Neural progenitor cell (in vitro differentiated cells): ENCODE measurements at regions not wholly inside any gene's neighbourhood (a gene's known extent, or its start where the extent isn't known, plus 50 kb on each side); places are given as distances from the start of the nearest gene placed in this dataset.

Experiments
- DNase-seq: peaks from one replicate; pipeline ENCODE4 v3.0.0-alpha.2; 2016; ENCODE audit warnings: low spot score
- H2AFZ ChIP-seq: fragments of 200-600 bp; sonication (generic); replicated peaks from 2 replicates; pipeline ENCODE4 v1.6.1; 2016; ENCODE audit warnings: antibody characterized with exemption
- H3F3A ChIP-seq: fragments of 200-600 bp; sonication (generic); 2 replicates; pipeline ENCODE4 v1.6.1; 2016; ENCODE audit warnings: antibody characterized with exemption, low read depth
- H3K27ac ChIP-seq: fragments of 200-600 bp; sonication (generic); 2 replicates; pipeline ENCODE4 v1.5.1; 2016; ENCODE audit warnings: mild to moderate bottlenecking
- H3K27me3 ChIP-seq: fragments of 200-600 bp; sonication (generic); 2 replicates; pipeline ENCODE4 v1.6.1; 2016; ENCODE audit warnings: mild to moderate bottlenecking, moderate library complexity
- H3K36me3 ChIP-seq: fragments of 200-600 bp; sonication (generic); 2 replicates; pipeline ENCODE4 v1.5.1; 2016
- H3K4me1 ChIP-seq: fragments of 200-600 bp; sonication (generic); 2 replicates; pipeline ENCODE4 v1.6.1; 2016; ENCODE audit warnings: mixed run types
- H3K4me2 ChIP-seq: fragments of 200-600 bp; sonication (generic); 2 replicates; pipeline ENCODE4 v1.6.1; 2016
- H3K4me3 ChIP-seq: fragments of 200-600 bp; sonication (generic); 2 replicates; pipeline ENCODE4 v1.5.1; 2016
- H3K79me2 ChIP-seq: fragments of 200-600 bp; sonication (generic); 2 replicates; pipeline ENCODE4 v1.6.1; 2016; ENCODE audit warnings: low read depth
- H3K9ac ChIP-seq: fragments of 200-600 bp; sonication (generic); 2 replicates; pipeline ENCODE4 v1.6.1; 2016
- H3K9me3 ChIP-seq: fragments of 200-600 bp; sonication (generic); 2 replicates; pipeline ENCODE4 v1.5.1; 2016; ENCODE audit warnings: low read depth
- H4K20me1 ChIP-seq: fragments of 200-600 bp; sonication (generic); 2 replicates; pipeline ENCODE4 v1.6.1; 2016; ENCODE audit warnings: low read depth
- H3K27ac Mint-ChIP-seq: 3 replicates; pipeline ENCODE4 v1.8.0; 2021; ENCODE audit warnings: mixed read lengths
- H3K27me3 Mint-ChIP-seq: 2 replicates; pipeline ENCODE4 v1.8.0; 2022; ENCODE audit warnings: low read depth, mild to moderate bottlenecking, inconsistent platforms, moderate library complexity, mixed read lengths; ENCODE audit not compliant: insufficient read depth
- H3K36me3 Mint-ChIP-seq: 3 replicates; pipeline ENCODE4 v1.8.0; 2021; ENCODE audit warnings: mixed read lengths
- H3K4me1 Mint-ChIP-seq: 3 replicates; pipeline ENCODE4 v1.8.0; 2021; ENCODE audit warnings: mixed read lengths
- H3K4me3 Mint-ChIP-seq: 3 replicates; pipeline ENCODE4 v1.8.0; 2021; ENCODE audit warnings: mild to moderate bottlenecking, moderate library complexity, mixed read lengths
- H3K9me3 Mint-ChIP-seq: 3 replicates; pipeline ENCODE4 v1.8.0; 2020; ENCODE audit warnings: mixed read lengths
- EZH2 ChIP-seq: fragments of 200-600 bp; sonication (generic); IDR thresholded peaks from 2 replicates; pipeline ENCODE4 v1.6.1; 2017; ENCODE audit warnings: antibody characterized with exemption, mild to moderate bottlenecking, moderate library complexity
- EZH2phosphoT487 ChIP-seq: fragments of 200-600 bp; sonication (generic); IDR thresholded peaks from 2 replicates; pipeline ENCODE4 v1.6.1; 2017; ENCODE audit warnings: antibody characterized with exemption
- TF ChIP-seq, protein P1 (sequence below): fragments of 200-600 bp; sonication (generic); IDR thresholded peaks from 2 replicates; pipeline ENCODE4 v1.5.1; 2017; ENCODE audit warnings: antibody characterized with exemption, mild to moderate bottlenecking

DNA sequence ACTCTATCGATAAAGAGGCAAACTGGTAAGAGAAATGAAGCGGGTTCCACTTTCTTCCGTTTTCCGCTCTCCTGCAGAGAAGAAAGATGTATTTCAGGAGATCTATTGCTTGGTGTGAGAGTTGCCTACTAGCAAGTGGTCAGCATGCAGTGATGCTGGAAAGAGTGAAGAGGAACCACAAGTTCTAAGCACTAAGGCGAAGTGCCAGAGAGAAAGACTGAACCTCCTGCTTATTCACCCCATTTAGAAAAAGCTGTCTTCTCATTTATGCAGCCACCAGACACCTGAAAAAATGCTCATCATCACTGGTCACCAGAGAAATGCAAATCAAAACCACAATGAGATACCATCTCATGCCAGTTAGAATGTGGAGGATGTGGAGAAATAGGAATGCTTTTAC lies 78.7 kb upstream of the GPC6 start:
- Histone ChIP-seq H3K4me2 (no peak overlapping the region), H2AFZ (no peak overlapping the region), H3K4me1 (no peaks in the 10 kb centered on the region), H3F3A (no peaks in the 10 kb centered on the region), H3K79me2 (no peaks in the 10 kb centered on the region), H3K4me3 (no peak overlapping the region), H3K27me3 (no peaks in the 10 kb centered on the region), H3K9ac (no peak overlapping the region), H4K20me1 (no peaks in the 10 kb centered on the region), H3K9me3 (no peaks in the 10 kb centered on the region), H3K27ac (no peak overlapping the region), H3K36me3 (no peaks in the 10 kb centered on the region)
- DNase-seq, result no peak
- Mint-ChIP-seq H3K27ac (peak overlapping the region; percentile 25), H3K4me1 (no peaks in the 10 kb centered on the region), H3K27me3 (peaks cover 4% of the 10 kb centered on the region), H3K36me3 (no peaks in the 10 kb centered on the region), H3K4me3 (no peak overlapping the region), H3K9me3 (no peaks in the 10 kb centered on the region)
- TF ChIP-seq, protein P1, sequence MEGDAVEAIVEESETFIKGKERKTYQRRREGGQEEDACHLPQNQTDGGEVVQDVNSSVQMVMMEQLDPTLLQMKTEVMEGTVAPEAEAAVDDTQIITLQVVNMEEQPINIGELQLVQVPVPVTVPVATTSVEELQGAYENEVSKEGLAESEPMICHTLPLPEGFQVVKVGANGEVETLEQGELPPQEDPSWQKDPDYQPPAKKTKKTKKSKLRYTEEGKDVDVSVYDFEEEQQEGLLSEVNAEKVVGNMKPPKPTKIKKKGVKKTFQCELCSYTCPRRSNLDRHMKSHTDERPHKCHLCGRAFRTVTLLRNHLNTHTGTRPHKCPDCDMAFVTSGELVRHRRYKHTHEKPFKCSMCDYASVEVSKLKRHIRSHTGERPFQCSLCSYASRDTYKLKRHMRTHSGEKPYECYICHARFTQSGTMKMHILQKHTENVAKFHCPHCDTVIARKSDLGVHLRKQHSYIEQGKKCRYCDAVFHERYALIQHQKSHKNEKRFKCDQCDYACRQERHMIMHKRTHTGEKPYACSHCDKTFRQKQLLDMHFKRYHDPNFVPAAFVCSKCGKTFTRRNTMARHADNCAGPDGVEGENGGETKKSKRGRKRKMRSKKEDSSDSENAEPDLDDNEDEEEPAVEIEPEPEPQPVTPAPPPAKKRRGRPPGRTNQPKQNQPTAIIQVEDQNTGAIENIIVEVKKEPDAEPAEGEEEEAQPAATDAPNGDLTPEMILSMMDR, result no peak
- TF ChIP-seq EZH2phosphoT487 (no peak), EZH2 (no peak)

DNA sequence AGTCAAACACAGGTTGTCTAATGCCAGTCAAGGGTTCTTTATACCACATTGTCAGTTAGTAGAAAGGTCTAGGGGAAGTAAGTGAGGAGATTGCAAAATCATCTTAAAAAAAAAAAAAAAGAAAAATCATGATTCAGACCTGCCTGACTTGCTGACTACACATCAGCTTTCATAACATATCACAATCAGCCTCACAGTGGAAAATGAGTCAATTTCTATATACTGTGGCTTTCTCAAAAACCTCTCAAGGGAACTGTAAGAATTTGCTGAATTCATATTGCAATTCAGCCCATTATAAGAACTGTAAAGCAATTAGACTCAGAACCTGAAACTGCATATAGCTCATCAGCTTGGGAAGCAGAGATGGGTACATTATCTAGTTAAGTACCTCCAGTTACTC lies 75.3 kb upstream of the GPC6 start:
- Histone ChIP-seq H3K27me3 (no peaks in the 10 kb centered on the region), H3K4me2 (no peak overlapping the region), H3K4me3 (no peak overlapping the region), H3K4me1 (no peaks in the 10 kb centered on the region), H4K20me1 (no peaks in the 10 kb centered on the region), H3F3A (no peaks in the 10 kb centered on the region), H3K9me3 (no peaks in the 10 kb centered on the region), H3K36me3 (no peaks in the 10 kb centered on the region), H3K79me2 (no peaks in the 10 kb centered on the region), H2AFZ (no peak overlapping the region), H3K9ac (no peak overlapping the region), H3K27ac (no peak overlapping the region)
- H3K9me3 Mint-ChIP-seq, result no peaks in the 10 kb centered on the region
- no peaks in the 10 kb centered on the region for H3K36me3 Mint-ChIP-seq
- H3K27ac Mint-ChIP-seq, result no peak overlapping the region
- H3K4me3 Mint-ChIP-seq, result no peak overlapping the region
- H3K4me1 Mint-ChIP-seq, result no peaks in the 10 kb centered on the region
- peaks cover 4% of the 10 kb centered on the region for H3K27me3 Mint-ChIP-seq
- no peak for DNase-seq
- TF ChIP-seq, protein P1, result no peak
- TF ChIP-seq EZH2phosphoT487 (no peak), EZH2 (no peak)

DNA sequence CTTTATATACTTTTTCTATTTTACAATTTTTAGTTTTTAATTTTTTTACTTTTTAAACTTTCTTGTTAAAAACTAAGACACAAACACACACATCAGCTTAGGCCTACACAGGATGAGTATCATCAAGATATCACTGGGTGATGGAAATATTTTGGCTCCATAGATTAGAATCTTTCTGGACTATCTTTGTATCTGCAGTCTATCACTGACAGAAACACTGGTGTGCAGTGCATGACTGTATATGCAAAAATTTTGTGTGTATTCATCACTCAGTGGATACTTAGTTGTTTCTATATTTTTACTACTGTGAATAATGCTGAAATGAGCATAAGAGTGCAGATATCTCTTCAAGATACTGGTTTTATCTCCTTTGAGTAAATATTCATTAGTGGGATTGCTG lies 68.0 kb upstream of the GPC6 start:
- TF ChIP-seq EZH2phosphoT487, result no peak
- TF ChIP-seq, protein P1, result no peak
- no peak for TF ChIP-seq EZH2
- H3K9ac ChIP-seq, result no peak overlapping the region
- no peak overlapping the region for H2AFZ ChIP-seq
- no peak overlapping the region for H3K4me3 ChIP-seq
- H3K79me2 ChIP-seq, result no peaks in the 10 kb centered on the region
- no peaks in the 10 kb centered on the region for H3K27me3 ChIP-seq
- Mint-ChIP-seq H3K4me1 (no peaks in the 10 kb centered on the region), H3K9me3 (no peaks in the 10 kb centered on the region), H3K36me3 (no peaks in the 10 kb centered on the region), H3K27ac (no peak overlapping the region), H3K4me3 (no peak overlapping the region), H3K27me3 (no peaks in the 10 kb centered on the region)
- H3K4me2 ChIP-seq, result no peak overlapping the region
- no peak for DNase-seq
- no peaks in the 10 kb centered on the region for H3K9me3 ChIP-seq
- no peaks in the 10 kb centered on the region for H3K4me1 ChIP-seq
- H3F3A ChIP-seq, result no peaks in the 10 kb centered on the region
- H3K36me3 ChIP-seq, result no peaks in the 10 kb centered on the region
- no peak overlapping the region for H3K27ac ChIP-seq
- no peaks in the 10 kb centered on the region for H4K20me1 ChIP-seq

DNA sequence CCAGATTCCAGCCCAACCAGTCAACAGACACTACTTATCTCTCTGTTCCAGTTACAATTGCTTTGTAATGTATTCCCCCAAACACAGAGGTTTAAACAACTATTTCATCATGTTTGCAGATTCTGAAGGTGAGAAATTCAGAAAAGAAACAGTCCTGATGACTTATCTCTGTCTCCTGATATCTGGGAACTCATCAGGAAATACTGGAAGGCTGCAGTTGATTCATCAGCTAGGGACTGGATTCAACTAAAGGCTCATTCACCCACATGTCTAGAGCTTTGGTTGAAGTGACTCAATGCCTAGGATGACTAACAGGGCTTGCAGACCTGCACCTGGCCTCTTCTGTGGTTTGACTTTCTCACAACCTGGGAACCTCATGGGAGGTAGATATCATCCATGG lies 56.6 kb upstream of the GPC6 start:
- no peak overlapping the region for H3K4me3 ChIP-seq
- Mint-ChIP-seq H3K9me3 (no peaks in the 10 kb centered on the region), H3K36me3 (no peaks in the 10 kb centered on the region), H3K4me3 (no peak overlapping the region), H3K27me3 (no peaks in the 10 kb centered on the region), H3K27ac (no peak overlapping the region), H3K4me1 (no peaks in the 10 kb centered on the region)
- TF ChIP-seq EZH2phosphoT487 (no peak), EZH2 (no peak)
- TF ChIP-seq, protein P1, result no peak
- no peaks in the 10 kb centered on the region for H3K27me3 ChIP-seq
- no peaks in the 10 kb centered on the region for H3K36me3 ChIP-seq
- no peaks in the 10 kb centered on the region for H3K9me3 ChIP-seq
- no peak for DNase-seq
- no peak overlapping the region for H3K4me2 ChIP-seq
- no peaks in the 10 kb centered on the region for H3K79me2 ChIP-seq
- no peak overlapping the region for H3K9ac ChIP-seq
- H2AFZ ChIP-seq, result no peak overlapping the region
- H3K4me1 ChIP-seq, result no peaks in the 10 kb centered on the region
- H4K20me1 ChIP-seq, result no peaks in the 10 kb centered on the region
- H3K27ac ChIP-seq, result no peak overlapping the region
- H3F3A ChIP-seq, result no peaks in the 10 kb centered on the region
